Transverse colon (tissue), 4 donors: ENCODE measurements at regions not wholly inside any gene's neighbourhood (a gene's known extent, or its start where the extent isn't known, plus 50 kb on each side); places are given as distances from the start of the nearest gene placed in this dataset.

ENCODE experiments used
- DNase-seq: peaks from one replicate; pipeline ENCODE4 v3.0.0-alpha.2; 2019
- H3K27ac ChIP-seq, 4 donors: fragments of 200-600 bp; sonication (generic); 2 replicates each; pipeline ENCODE4 v1.5.1; 2016 to 2018; ENCODE audit warnings: inconsistent platforms in 4 of 4
- H3K27me3 ChIP-seq: fragments of 200-600 bp; sonication (generic); 2 replicates; pipeline ENCODE4 v1.5.1; 2017; ENCODE audit warnings: inconsistent platforms
- H3K36me3 ChIP-seq, 4 donors: fragments of 200-600 bp; sonication (generic); 2 replicates each; pipeline ENCODE4 v1.5.1; 2017 to 2019; ENCODE audit warnings: inconsistent platforms in 4 of 4
- H3K4me1 ChIP-seq, 4 donors: fragments of 200-600 bp; sonication (generic); 2 replicates each; pipeline ENCODE4 v1.5.1; 2017 to 2020; ENCODE audit warnings: inconsistent platforms in 4 of 4
- H3K4me3 ChIP-seq, 4 donors: fragments of 200-600 bp; sonication (generic); 1 replicate in 1 of 4; 2 replicates in 3 of 4; pipeline versions ENCODE4 v1.5.1 to v1.6.1; 2017 to 2019; ENCODE audit warnings: inconsistent platforms in 4 of 4
- H3K9me3 ChIP-seq, 2 donors: fragments of 200-600 bp; sonication (generic); 2 replicates each; pipeline ENCODE4 v1.5.1; 2017 to 2019; ENCODE audit warnings: inconsistent platforms in 2 of 2
- CTCF ChIP-seq, 5 experiments: fragments of 200-600 bp in 3 of 5; fragments of 450-650 bp in 2 of 5; sonication (generic) in 3 of 5; IDR thresholded peaks; 1 replicate in 2 of 5; 2 replicates in 3 of 5; pipeline ENCODE4 v1.5.1; 2016 to 2017; ENCODE audit warnings: antibody characterized with exemption in 5 of 5, inconsistent platforms in 3 of 5, mild to moderate bottlenecking in 2 of 5, moderate library complexity in 1 of 5
- EP300 ChIP-seq: sonication (generic); formaldehyde crosslinking; IDR thresholded peaks from one replicate; pipeline ENCODE4 v1.6.1; 2017; ENCODE audit warnings: antibody characterized with exemption, low read depth
- POLR2A ChIP-seq: fragments of 450-650 bp; IDR thresholded peaks from one replicate; pipeline ENCODE4 v1.6.1; 2016; ENCODE audit warnings: antibody characterized with exemption, mild to moderate bottlenecking, moderate library complexity
- POLR2AphosphoS5 ChIP-seq, 3 donors: sonication (generic); formaldehyde crosslinking; IDR thresholded peaks; one replicate each; pipeline ENCODE4 v1.6.1; 2016; ENCODE audit warnings: antibody characterized with exemption in 3 of 3
- WGBS, 2 donors: methylation state at CpG; one replicate each; pipeline ENCODE4 v1.1.5; 2018; ENCODE audit warnings: low coverage in 1 of 2; 5-methylcytosine and 5-hydroxymethylcytosine counted together
- in situ Hi-C, 4 donors: fragments of 200-750 bp; cut with MboI; loops; one replicate each; pipeline versions ENCODE4 v1.15.0 to v1.15.1; 2017; ENCODE audit warnings: low sequenced_read_pairs in 3 of 4, low pct_ligation_motif_present in 1 of 4, low pct_unique_long_range_greater_than_20kb in 1 of 4
- intact Hi-C: fragments of 100-400 bp; cut with DNase I; formaldehyde crosslinking; loops from one replicate; pipeline ENCODE4 v1.15.1; 2023; ENCODE audit warnings: low total_unique reads

GRCh38 chr2:108125581-108125980, 114.2 kb upstream of the SULT1C3 start:
- in situ Hi-C loops = no loop called here
- DNase-seq = no peak
- no peaks in the 10 kb centered on the region for H3K9me3 ChIP-seq
- H3K27me3 ChIP-seq = no peaks in the 10 kb centered on the region
- H3K4me1 ChIP-seq = no peaks in the 10 kb centered on the region
- H3K36me3 ChIP-seq = no peaks in the 10 kb centered on the region
- no peak overlapping the region for H3K4me3 ChIP-seq
- H3K27ac ChIP-seq = no peak overlapping the region
- 55 to 77% methylated on average over 1 of the region's 1 CpG for WGBS, 2 donors
- TF ChIP-seq CTCF (IDR thresholded peaks at IDR 0.05) = no peak
- TF ChIP-seq POLR2A = no peak
- no peak for TF ChIP-seq POLR2AphosphoS5 (IDR thresholded peaks at IDR 0.05)
- no peak for TF ChIP-seq EP300
- intact Hi-C loops = no loop called here

GRCh38 chr2:108128249-108128648, 111.5 kb upstream of the SULT1C3 start:
- H3K4me1 ChIP-seq = no peaks in the 10 kb centered on the region
- TF ChIP-seq EP300 = no peak
- no peak for TF ChIP-seq POLR2AphosphoS5 (IDR thresholded peaks at IDR 0.05)
- no peak for TF ChIP-seq CTCF (IDR thresholded peaks at IDR 0.05)
- no peak for TF ChIP-seq POLR2A
- intact Hi-C loops (no loop called here), in situ Hi-C loops (no loop called here)
- H3K9me3 ChIP-seq = no peaks in the 10 kb centered on the region
- 67 to 81% methylated on average over 3 to 4 of the region's 4 CpGs for WGBS, 2 donors
- no peak for DNase-seq
- H3K36me3 ChIP-seq = no peaks in the 10 kb centered on the region
- H3K27ac ChIP-seq = no peak overlapping the region
- no peaks in the 10 kb centered on the region for H3K27me3 ChIP-seq
- no peak overlapping the region for H3K4me3 ChIP-seq

GRCh38 chr2:108129636-108130035, 110.1 kb upstream of the SULT1C3 start:
- H3K4me3 ChIP-seq = no peak overlapping the region
- TF ChIP-seq CTCF (IDR thresholded peaks at IDR 0.05) (no peak), EP300 (no peak), POLR2A (no peak), POLR2AphosphoS5 (IDR thresholded peaks at IDR 0.05) (no peak)
- 13 to 21% methylated on average over 4 of the region's 4 CpGs for WGBS, 2 donors
- intact Hi-C loops = no loop called here
- H3K27me3 ChIP-seq = no peaks in the 10 kb centered on the region
- no peaks in the 10 kb centered on the region for H3K9me3 ChIP-seq
- in situ Hi-C loops = no loop called here
- no peak overlapping the region for H3K27ac ChIP-seq
- no peak for DNase-seq
- no peaks in the 10 kb centered on the region for H3K36me3 ChIP-seq
- H3K4me1 ChIP-seq = no peaks in the 10 kb centered on the region

- Histone ChIP-seq H3K27ac (no peak overlapping the region), H3K4me3 (no peak overlapping the region), H3K4me1 (no peaks in the 10 kb centered on the region), H3K36me3 (no peaks in the 10 kb centered on the region), H3K9me3 (no peaks in the 10 kb centered on the region), H3K27me3 (no peaks in the 10 kb centered on the region)
- TF ChIP-seq POLR2AphosphoS5 (IDR thresholded peaks at IDR 0.05) (no peak), EP300 (no peak), CTCF (IDR thresholded peaks at IDR 0.05) (no peak), POLR2A (no peak)
- in situ Hi-C loops = no loop called here
- no peak for DNase-seq
- WGBS, 2 donors = 76 to 83% methylated on average over 1 to 2 of the region's 2 CpGs
- intact Hi-C loops = no loop called here
These were observed 106.3 kb upstream of the SULT1C3 start for GRCh38 chr2:108133457-108133856.
